Mononuclear cell (primary cell): ENCODE measurements at regions not wholly inside any gene's neighbourhood (a gene's known extent, or its start where the extent isn't known, plus 50 kb on each side); places are given as distances from the start of the nearest gene placed in this dataset.

Experiments used
- H3K27me3 ChIP-seq: 2 replicates; pipeline ENCODE4 v1.6.0; 2011; ENCODE audit warnings: low read length, control low read depth; ENCODE audit not compliant: insufficient read depth
- H3K4me1 ChIP-seq: 2 replicates; pipeline ENCODE4 v1.5.1; 2011; ENCODE audit warnings: mild to moderate bottlenecking, low read length, control low read depth; ENCODE audit not compliant: insufficient read depth
- H3K4me3 ChIP-seq: 2 replicates; pipeline ENCODE4 v1.5.1; 2011; ENCODE audit warnings: mild to moderate bottlenecking, low read length, moderate library complexity
- H3K9me3 ChIP-seq: 2 replicates; pipeline ENCODE4 v1.5.1; 2011; ENCODE audit warnings: low read depth, mild to moderate bottlenecking, control low read depth, low read length

- Histone ChIP-seq H3K4me1 (no peaks in the 10 kb centered on the region), H3K27me3 (no peaks in the 10 kb centered on the region), H3K9me3 (no peaks in the 10 kb centered on the region), H3K4me3 (no peak overlapping the region)
These were observed 319.7 kb downstream of the MATN1 start for GRCh38 chr1:30403726-30404125.

GRCh38 chr1:30403061-30403645 lies 320.2 kb downstream of the MATN1 start:
- no peak overlapping the region for H3K4me3 ChIP-seq
- no peaks in the 10 kb centered on the region for H3K9me3 ChIP-seq
- H3K27me3 ChIP-seq: no peaks in the 10 kb centered on the region
- H3K4me1 ChIP-seq: no peaks in the 10 kb centered on the region

GRCh38 chr1:30402031-30402430 lies 321.4 kb downstream of the MATN1 start:
- no peaks in the 10 kb centered on the region for H3K9me3 ChIP-seq
- H3K4me3 ChIP-seq: no peak overlapping the region
- no peaks in the 10 kb centered on the region for H3K4me1 ChIP-seq
- no peaks in the 10 kb centered on the region for H3K27me3 ChIP-seq

GRCh38 chr1:30400507-30400906 lies 322.9 kb downstream of the MATN1 start:
- Histone ChIP-seq H3K4me3 (no peak overlapping the region), H3K27me3 (no peaks in the 10 kb centered on the region), H3K9me3 (no peaks in the 10 kb centered on the region), H3K4me1 (no peaks in the 10 kb centered on the region)

- Histone ChIP-seq H3K9me3 (no peaks in the 10 kb centered on the region), H3K27me3 (no peaks in the 10 kb centered on the region), H3K4me3 (no peak overlapping the region), H3K4me1 (no peaks in the 10 kb centered on the region)
These were observed 324.4 kb downstream of the MATN1 start for GRCh38 chr1:30399026-30399425.

- Histone ChIP-seq H3K9me3 (no peaks in the 10 kb centered on the region), H3K27me3 (peaks cover 4% of the 10 kb centered on the region), H3K4me3 (no peak overlapping the region), H3K4me1 (no peaks in the 10 kb centered on the region)
These were observed 325.8 kb downstream of the MATN1 start for GRCh38 chr1:30397576-30397975.

GRCh38 chr1:30395631-30396030 lies 327.8 kb downstream of the MATN1 start:
- Histone ChIP-seq H3K4me1 (no peaks in the 10 kb centered on the region), H3K9me3 (no peaks in the 10 kb centered on the region), H3K4me3 (no peak overlapping the region)

GRCh38 chr1:30388386-30388785 lies 335.0 kb downstream of the MATN1 start:
- Histone ChIP-seq H3K9me3 (no peaks in the 10 kb centered on the region), H3K4me1 (no peaks in the 10 kb centered on the region), H3K27me3 (peaks cover 4% of the 10 kb centered on the region), H3K4me3 (no peak overlapping the region)

More at GRCh38 chr1:30395631-30396030, 327.8 kb downstream of the MATN1 start:
- peaks cover 4% of the 10 kb centered on the region for H3K27me3 ChIP-seq

GRCh38 chr1:30386156-30386926 lies 337.0 kb downstream of the MATN1 start:
- Histone ChIP-seq H3K4me3 (no peak overlapping the region), H3K27me3 (no peaks in the 10 kb centered on the region), H3K4me1 (no peaks in the 10 kb centered on the region), H3K9me3 (no peaks in the 10 kb centered on the region)

- Histone ChIP-seq H3K27me3 (no peaks in the 10 kb centered on the region), H3K4me1 (no peaks in the 10 kb centered on the region), H3K9me3 (no peaks in the 10 kb centered on the region), H3K4me3 (no peak overlapping the region)
These were observed 338.0 kb downstream of the MATN1 start for GRCh38 chr1:30385246-30385995.

GRCh38 chr1:30384286-30385245 lies 338.8 kb downstream of the MATN1 start:
- H3K4me3 ChIP-seq: no peak overlapping the region
- no peaks in the 10 kb centered on the region for H3K4me1 ChIP-seq
- no peaks in the 10 kb centered on the region for H3K27me3 ChIP-seq
- H3K9me3 ChIP-seq: no peaks in the 10 kb centered on the region

- Histone ChIP-seq H3K4me3 (no peak overlapping the region), H3K9me3 (no peaks in the 10 kb centered on the region), H3K4me1 (no peaks in the 10 kb centered on the region), H3K27me3 (no peaks in the 10 kb centered on the region)
These were observed 340.1 kb downstream of the MATN1 start for GRCh38 chr1:30383221-30383711.

- Histone ChIP-seq H3K27me3 (no peaks in the 10 kb centered on the region), H3K4me1 (no peaks in the 10 kb centered on the region), H3K9me3 (no peaks in the 10 kb centered on the region), H3K4me3 (no peak overlapping the region)
These were observed 340.9 kb downstream of the MATN1 start for GRCh38 chr1:30382496-30382895.

GRCh38 chr1:30381671-30382365 lies 341.6 kb downstream of the MATN1 start:
- no peaks in the 10 kb centered on the region for H3K9me3 ChIP-seq
- H3K4me3 ChIP-seq: no peak overlapping the region
- H3K4me1 ChIP-seq: no peaks in the 10 kb centered on the region
- H3K27me3 ChIP-seq: no peaks in the 10 kb centered on the region
